ENCODE measurements at regions not wholly inside any gene's neighbourhood (a gene's known extent, or its start where the extent isn't known, plus 50 kb on each side); places are given as distances from the start of the nearest gene placed in this dataset.

GRCh38 chr16:66152823-66153393 lies 213.6 kb upstream of the CDH5 start:
- H3K56ac ChIP-seq (ENCODE audit: extremely low read depth, insufficient read depth, low read length): peak overlapping the region; percentile 93
- peak overlapping the region; percentile 8 for H3K4me2 ChIP-seq (ENCODE audit: low read depth, low read length)
- BruUV-seq (replicated peaks): no TSS peak
- in situ Hi-C loops (cut with MboI; ENCODE audit: low sequenced_read_pairs) (no loop called here), intact Hi-C loops (cut with micrococcal nuclease) (loop anchor here (2.0 to 10.0 kb wide), 6 partner anchors 22 to 1030 kb away; partner anchors contain the start of gene CDH11), dilution Hi-C loops (cut with HindIII; ENCODE audit: low sequenced_read_pairs, unreplicated experiment) (no loop called here)
- CTCF ChIA-PET: interaction anchor here (1.0 kb wide), 1 partner anchor 115 kb away, joined by 3 read pairs; no protein-coding TSS in a partner anchor
- no peaks in the 10 kb centered on the region for H4K20me1 ChIP-seq (ENCODE audit: insufficient read depth, low read length)
- peak overlapping the region; percentile 100 for H2AK5ac ChIP-seq (ENCODE audit: low read depth, low read length)
- peak overlapping the region; percentile 89 for H3K23ac ChIP-seq (ENCODE audit: low read depth, low read length)
- 0% methylated on average over 1 of the region's 3 CpGs; no CpG with 5 or more reads in 1 of the 2 experiments for WGBS, 2 experiments (ENCODE audit: extremely low coverage in 2 of 2, insufficient read length in 1 of 2)
- TF ChIP-seq USF2 (IDR thresholded peaks at IDR 0.05; ENCODE audit: low read depth, low read length) (no peak), RAD21 (IDR thresholded peaks at IDR 0.05; ENCODE audit: low read length) (no peak), CTCF (conservative IDR thresholded peaks at IDR 0.05; ENCODE audit: low read depth, low read length) (no peak), SMC3 (IDR thresholded peaks at IDR 0.05; ENCODE audit: low read depth, low read length) (no peak), CEBPB (IDR thresholded peaks at IDR 0.05; ENCODE audit: low read depth, low read length) (peak; percentile 73; the same call in 1 of the 2 replicates), MAZ (IDR thresholded peaks at IDR 0.05; ENCODE audit: borderline replicate concordance, low read depth, low read length) (no peak), FOS (IDR thresholded peaks at IDR 0.05; ENCODE audit: low read depth, low read length) (no peak), RFX5 (IDR thresholded peaks at IDR 0.05; ENCODE audit: low read depth, low read length) (no peak), RCOR1 (IDR thresholded peaks at IDR 0.05; ENCODE audit: insufficient replicate concordance, low read length) (no peak), MAFK (IDR thresholded peaks at IDR 0.05; ENCODE audit: low read depth, low read length) (0 out of 2 replicates have a peak, but pooled peaks have one; percentile 3), BHLHE40 (IDR thresholded peaks at IDR 0.05; ENCODE audit: low read depth, low read length) (no peak)
- no peak overlapping the region for H3K4me3 ChIP-seq (ENCODE audit: insufficient read depth, low read depth, low read length)
- ATAC-seq (ENCODE audit: low read depth): peak; percentile 91
- peak overlapping the region; percentile 97 for H3K18ac ChIP-seq (ENCODE audit: low read depth, low read length)
- H2AFZ ChIP-seq (replicated peaks; ENCODE audit: low read length, poor library complexity): peak overlapping the region; percentile 75
- peak overlapping the region; percentile 98; the same call in 2 of the 3 replicates for H2BK15ac ChIP-seq (ENCODE audit: low read depth, low read length)
- peak overlapping the region; percentile 99 for H2BK20ac ChIP-seq (ENCODE audit: low read depth, low read length)
- H4K8ac ChIP-seq (ENCODE audit: low read depth in 2 of 2, low read length in 2 of 2): peak overlapping the region; percentile 83 to 95
- peaks cover 27% of the 10 kb centered on the region for H3K9me1 ChIP-seq (ENCODE audit: insufficient read depth, low read length)
- peak overlapping the region; percentile 55 for H3K9ac ChIP-seq (ENCODE audit: low read depth, low read length)
- no peaks in the 10 kb centered on the region for H3K36me3 ChIP-seq (ENCODE audit: control insufficient read depth, insufficient read depth, low read length)
- peak overlapping the region; percentile 99 for H4K91ac ChIP-seq (ENCODE audit: insufficient read depth, low read depth, low read length)
- peak overlapping the region; percentile 79 for H2AK9ac ChIP-seq (replicated peaks; ENCODE audit: low read depth, low read length, poor library complexity)
- peak overlapping the region; percentile 90 for H2BK5ac ChIP-seq (ENCODE audit: low read depth, low read length, poor library complexity, severe bottlenecking)
- peak; percentile 89 for DNase-seq
- H3K4me1 ChIP-seq (ENCODE audit: control insufficient read depth, insufficient read depth, low read length): peaks cover 30% of the 10 kb centered on the region
- no peaks in the 10 kb centered on the region for H3K27me3 ChIP-seq (ENCODE audit: control insufficient read depth, insufficient read depth, low read length)
- no peaks in the 10 kb centered on the region for H3K9me3 ChIP-seq (ENCODE audit: control insufficient read depth, insufficient read depth, low read length)
- H3K79me1 ChIP-seq (ENCODE audit: low read depth in 1 of 2, low read length in 2 of 2): no peaks in the 10 kb centered on the region
- H3K27ac ChIP-seq (ENCODE audit: insufficient read depth, low read length): peak overlapping the region; percentile 98
- H3K4ac ChIP-seq (ENCODE audit: low read depth, low read length): peak overlapping the region; percentile 99
- peak overlapping the region; percentile 96 for H4K5ac ChIP-seq (ENCODE audit: low read depth, low read length)
- H3K14ac ChIP-seq (replicated peaks; ENCODE audit: low read depth, low read length): peak overlapping the region; percentile 92
- H2BK120ac ChIP-seq (ENCODE audit: low read depth, low read length): peak overlapping the region; percentile 100
- POLR2A ChIA-PET (ENCODE audit: unreplicated experiment): interaction anchor here (0.6 to 1.4 kb wide), 3 partner anchors 23 to 1029 kb away, joined by 3 to 5 read pairs (median 3); no protein-coding TSS in a partner anchor
